HuH-7 (cell line): ENCODE measurements at regions not wholly inside any gene's neighbourhood (a gene's known extent, or its start where the extent isn't known, plus 50 kb on each side); places are given as distances from the start of the nearest gene placed in this dataset.

ENCODE experiments used
- DNase-seq: peaks from one replicate; pipeline ENCODE4 v3.0.0; 2011; ENCODE audit warnings: low spot score

DNA sequence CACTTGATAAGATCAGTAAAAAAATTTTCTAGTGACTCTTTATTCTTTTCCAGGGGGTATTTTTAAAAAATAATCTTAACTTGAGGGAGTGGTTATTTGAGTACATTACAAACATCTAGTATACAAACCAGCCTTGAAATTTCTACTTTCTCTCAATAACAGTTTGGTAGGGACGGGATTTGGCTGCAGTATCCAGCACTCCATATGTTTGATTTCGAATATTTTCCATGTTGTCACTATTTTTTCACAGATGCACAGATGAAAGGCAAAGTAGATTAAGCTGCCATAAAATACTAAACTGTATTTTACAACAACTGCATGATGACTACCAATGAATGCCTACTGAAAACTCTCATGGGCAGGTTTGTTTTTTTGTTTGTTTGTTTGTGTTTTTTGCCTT, 225.0 kb downstream of the COX7B2 start:
- no peak for DNase-seq

DNA sequence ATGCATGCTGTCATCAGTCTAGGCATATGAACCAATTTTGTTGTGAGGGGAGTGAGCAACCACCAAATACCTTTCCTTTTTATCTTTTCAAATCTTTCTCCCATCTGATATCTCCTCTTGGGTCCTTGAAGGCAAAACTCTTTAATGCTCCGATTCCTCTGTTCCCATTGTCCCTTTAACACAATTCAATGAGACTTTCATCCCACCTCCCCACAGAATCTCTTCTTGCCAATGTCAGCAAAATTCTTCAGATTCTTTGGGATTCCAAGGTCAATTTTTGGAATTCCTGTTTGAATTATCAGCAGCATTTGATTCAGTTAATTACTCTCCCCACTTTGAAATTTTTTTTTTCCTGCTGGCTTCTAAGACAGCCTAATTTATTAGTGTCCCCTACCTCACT, 232.7 kb downstream of the COX7B2 start:
- no peak for DNase-seq

DNA sequence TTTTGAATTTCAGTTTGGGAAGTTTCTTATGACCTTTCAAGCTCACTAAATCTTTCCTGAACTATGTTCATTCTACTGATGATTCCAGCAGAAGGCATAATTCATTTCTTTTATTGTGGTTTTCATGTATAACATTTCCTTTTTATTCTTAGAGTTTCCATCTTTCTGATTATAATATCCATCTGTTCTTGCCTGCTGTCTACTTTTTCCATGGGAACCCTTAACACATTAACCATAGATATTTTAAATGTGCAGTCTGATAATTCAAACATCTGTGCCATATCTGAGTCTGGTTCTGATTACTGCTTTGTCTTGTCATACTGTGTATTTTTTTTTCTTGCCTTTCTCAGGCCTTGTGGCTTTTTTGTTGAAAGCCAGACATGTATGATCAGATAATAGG, 234.7 kb downstream of the COX7B2 start:
- DNase-seq, result no peak

DNA sequence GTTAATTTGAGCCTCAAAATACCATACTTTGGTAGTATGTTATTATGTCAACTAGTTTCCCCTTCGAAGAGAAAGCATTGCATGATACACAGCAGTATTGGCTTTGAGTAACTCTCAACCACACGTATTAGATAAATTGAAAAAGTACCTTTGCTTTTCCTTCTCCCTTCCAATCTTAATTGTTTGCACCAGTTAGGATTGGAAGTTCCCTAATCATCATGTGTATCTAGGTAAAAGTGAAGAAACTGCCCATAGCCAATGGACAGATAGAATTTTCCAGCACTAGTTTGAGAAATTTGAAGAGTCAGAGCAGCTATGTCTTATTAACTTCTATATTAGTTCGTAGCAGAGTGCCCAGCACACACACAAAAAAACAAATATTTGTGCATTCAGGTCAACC, 241.3 kb downstream of the COX7B2 start:
- no peak for DNase-seq

DNA sequence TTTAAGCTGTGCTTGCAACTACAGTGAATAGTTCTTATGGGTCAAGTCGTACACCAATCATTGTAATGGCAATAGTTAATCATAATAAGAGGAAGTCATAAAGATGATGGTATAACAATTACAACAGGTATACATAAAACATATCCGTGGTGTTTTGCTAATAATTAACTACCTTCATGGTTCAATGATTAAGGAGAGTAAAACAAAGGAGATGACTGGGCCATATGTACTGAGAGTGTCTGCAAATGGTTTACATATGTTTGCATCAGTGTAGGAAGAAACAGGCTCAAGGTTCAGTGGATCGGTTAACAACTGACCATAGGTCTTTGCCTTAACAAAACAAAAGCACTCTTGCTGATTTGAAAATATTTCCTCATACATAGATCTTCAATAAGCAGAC, 253.0 kb downstream of the COX7B2 start:
- peak; percentile 6 for DNase-seq

DNA sequence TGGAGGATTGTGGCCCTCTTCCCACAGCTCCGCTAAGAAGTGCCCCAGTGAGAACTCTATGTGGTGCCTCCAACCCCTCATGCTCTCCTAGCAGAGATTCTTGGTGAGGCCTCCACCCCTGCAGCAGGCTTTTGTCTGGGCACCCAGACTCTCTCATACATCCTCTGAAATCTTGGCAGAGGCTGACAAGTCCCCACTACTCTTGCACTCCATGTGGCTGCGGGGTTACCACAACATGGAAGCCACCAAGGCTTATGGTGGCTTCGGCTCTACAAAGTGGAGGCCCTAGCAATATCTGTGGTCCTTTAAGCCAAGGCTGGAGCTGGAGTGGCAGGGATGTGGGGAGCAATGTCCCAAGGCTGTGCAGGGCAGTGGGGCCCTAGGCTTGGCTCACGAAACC, 255.2 kb downstream of the COX7B2 start:
- no peak for DNase-seq

DNA sequence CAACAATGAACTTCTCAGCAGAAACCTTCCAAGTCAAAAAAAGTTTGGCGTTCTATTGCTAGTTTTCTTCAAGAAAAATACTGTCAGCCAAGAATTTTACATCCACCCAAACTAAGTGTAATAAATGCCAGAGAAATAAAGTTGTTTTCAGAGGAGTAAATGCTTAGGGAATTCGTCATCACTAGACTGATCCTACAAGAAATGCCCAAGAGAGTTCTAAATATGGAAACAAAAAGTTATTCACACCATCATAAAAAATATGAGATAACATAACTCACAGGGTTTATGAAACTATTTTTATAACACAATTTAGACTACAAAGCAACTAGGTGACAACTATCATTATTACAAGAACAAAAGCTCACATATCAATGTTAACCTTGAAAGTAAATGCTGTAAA, 259.5 kb upstream of the GABRA2 start:
- no peak for DNase-seq

DNA sequence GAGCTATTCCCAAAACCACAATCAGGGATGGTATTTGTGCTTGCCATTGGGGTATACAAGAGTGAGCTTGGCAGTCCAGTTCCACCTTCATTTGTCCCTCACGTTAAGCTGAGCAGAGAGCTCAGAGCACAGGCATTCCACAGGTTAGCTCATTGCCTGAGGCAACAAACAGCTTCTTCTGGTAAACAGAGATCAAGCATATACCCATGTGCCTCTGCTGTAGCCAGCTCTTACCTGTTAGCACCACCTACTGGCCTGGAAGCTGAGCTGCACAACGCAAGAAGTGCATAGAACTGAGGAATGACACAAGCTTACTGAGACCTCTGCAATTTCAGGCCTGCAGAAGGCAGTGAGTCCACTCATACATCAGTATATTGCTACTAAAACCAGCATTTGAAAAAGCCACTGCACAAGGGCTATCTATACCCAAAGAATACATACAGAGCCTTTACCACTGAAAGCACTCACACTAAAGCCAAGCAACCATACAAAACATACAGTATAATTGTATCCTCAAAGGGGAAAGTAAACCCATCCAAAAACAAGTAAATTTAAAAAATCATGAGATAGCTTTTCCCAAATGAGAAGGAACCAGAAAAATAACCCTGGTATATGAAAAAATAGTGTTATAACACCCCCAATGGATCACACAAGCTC, 258.3 kb upstream of the GABRA2 start:
- DNase-seq, result peak; percentile 56

DNA sequence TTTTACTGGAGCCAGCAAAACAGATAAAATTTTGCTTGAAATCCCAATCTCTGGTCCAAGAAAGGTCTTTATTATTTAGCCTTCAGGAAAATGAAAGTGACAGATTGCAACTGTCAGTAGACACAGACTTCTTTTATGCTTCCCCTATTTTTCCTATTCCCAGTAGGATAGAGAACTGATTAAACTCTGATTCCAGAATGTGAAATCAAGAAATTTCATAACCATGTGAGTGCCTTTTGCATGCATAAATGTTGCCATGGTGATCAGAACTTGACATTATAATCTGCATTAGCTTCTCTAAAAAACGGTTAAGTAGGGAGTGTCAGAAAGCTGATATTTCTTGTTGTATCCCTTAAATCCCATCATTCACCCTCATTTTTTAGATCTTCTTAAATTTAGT, 255.2 kb upstream of the GABRA2 start:
- no peak for DNase-seq
